ENCODE measurements at regions not wholly inside any gene's neighbourhood (a gene's known extent, or its start where the extent isn't known, plus 50 kb on each side); places are given as distances from the start of the nearest gene placed in this dataset.
A peak's percentile ranks its signal among the peaks of the same experiment; 100 is the strongest.
"Not testable (repeated sequence)": the region's sequence is repeated elsewhere in the genome, so short reads cannot be mapped to it uniquely, and the experiment has no call there.

- no peak for TF ChIP-seq POLR2A (IDR thresholded peaks at IDR 0.05; ENCODE audit: low read length)
- no peak for TF ChIP-seq GATA1 (IDR thresholded peaks at IDR 0.05; ENCODE audit: low read depth, low read length)
- no peak for DNase-seq
Observed at GRCh38 chr15:75100679-75101078, 77.3 kb downstream of the PPCDC start.

- TF ChIP-seq POLR2A (IDR thresholded peaks at IDR 0.05; ENCODE audit: low read length) (no peak), GATA1 (IDR thresholded peaks at IDR 0.05; ENCODE audit: low read depth, low read length) (no peak)
- DNase-seq, result peak in 1 of 2 experiments; percentile 17
Observed at GRCh38 chr15:75104804-75105557, 81.6 kb downstream of the PPCDC start.

- TF ChIP-seq POLR2A (IDR thresholded peaks at IDR 0.05; ENCODE audit: low read length) (no peak), GATA1 (IDR thresholded peaks at IDR 0.05; ENCODE audit: low read depth, low read length) (no peak)
- no peak for DNase-seq
Observed at GRCh38 chr15:75107516-75107907, 84.1 kb downstream of the PPCDC start.

- TF ChIP-seq GATA1 (IDR thresholded peaks at IDR 0.05; ENCODE audit: low read depth, low read length) (no peak), POLR2A (IDR thresholded peaks at IDR 0.05; ENCODE audit: low read length) (no peak)
- DNase-seq, result peak; percentile 34 to 70
Observed at GRCh38 chr15:75107908-75108838, 84.8 kb downstream of the PPCDC start.

- DNase-seq, result no peak
- TF ChIP-seq POLR2A (IDR thresholded peaks at IDR 0.05; ENCODE audit: low read length) (no peak), GATA1 (IDR thresholded peaks at IDR 0.05; ENCODE audit: low read depth, low read length) (no peak)
Observed at GRCh38 chr15:75109021-75109735, 85.8 kb downstream of the PPCDC start.

- TF ChIP-seq POLR2A (IDR thresholded peaks at IDR 0.05; ENCODE audit: low read length) (no peak), GATA1 (IDR thresholded peaks at IDR 0.05; ENCODE audit: low read depth, low read length) (no peak)
Observed at GRCh38 chr15:75109736-75110130, 86.3 kb downstream of the PPCDC start.

GRCh38 chr15:75112278-75112847, 89.0 kb downstream of the PPCDC start:
- DNase-seq, result peak; percentile 55 to 68
- TF ChIP-seq GATA1 (IDR thresholded peaks at IDR 0.05; ENCODE audit: low read depth, low read length) (no peak), POLR2A (IDR thresholded peaks at IDR 0.05; ENCODE audit: low read length) (no peak)

More at GRCh38 chr15:75109736-75110130, 86.3 kb downstream of the PPCDC start:
- DNase-seq, result no peak

- no peak for DNase-seq
- no peak for TF ChIP-seq GATA1 (IDR thresholded peaks at IDR 0.05; ENCODE audit: low read depth, low read length)
- TF ChIP-seq POLR2A (IDR thresholded peaks at IDR 0.05; ENCODE audit: low read length), result no peak
Observed at GRCh38 chr15:75112848-75113492, 88.7 kb upstream of the C15orf39 start.

GRCh38 chr15:75114327-75114726, 87.4 kb upstream of the C15orf39 start:
- TF ChIP-seq GATA1 (IDR thresholded peaks at IDR 0.05; ENCODE audit: low read depth, low read length) (no peak), POLR2A (IDR thresholded peaks at IDR 0.05; ENCODE audit: low read length) (no peak)
- DNase-seq, result no peak

- TF ChIP-seq POLR2A (IDR thresholded peaks at IDR 0.05; ENCODE audit: low read length), result no peak
- TF ChIP-seq GATA1 (IDR thresholded peaks at IDR 0.05; ENCODE audit: low read depth, low read length), result no peak
- no peak for DNase-seq
Observed at GRCh38 chr15:75114796-75115195, 86.9 kb upstream of the C15orf39 start.

- DNase-seq, result not testable (repeated sequence)
Observed at GRCh38 chr15:75115411-75115913, 86.2 kb upstream of the C15orf39 start.

- not testable (repeated sequence) for DNase-seq
Observed at GRCh38 chr15:75116143-75116542, 85.5 kb upstream of the C15orf39 start.

- TF ChIP-seq POLR2A (IDR thresholded peaks at IDR 0.05; ENCODE audit: low read length) (no peak), GATA1 (IDR thresholded peaks at IDR 0.05; ENCODE audit: low read depth, low read length) (no peak)
- DNase-seq, result no peak
Observed at GRCh38 chr15:75117993-75118392, 83.7 kb upstream of the C15orf39 start.

- DNase-seq, result not testable (repeated sequence)
Observed at GRCh38 chr15:75119312-75119711, 82.4 kb upstream of the C15orf39 start.

All from erythroblast (primary cell).